EH (cell line): ENCODE measurements at regions not wholly inside any gene's neighbourhood (a gene's known extent, or its start where the extent isn't known, plus 50 kb on each side); places are given as distances from the start of the nearest gene placed in this dataset.
"Not testable (repeated sequence)": the region's sequence is repeated elsewhere in the genome, so short reads cannot be mapped to it uniquely, and the experiment has no call there.

Experiments
- DNase-seq: peaks from one replicate; pipeline ENCODE4 v3.0.0-alpha.2; 2015; ENCODE audit warnings: low read depth

DNA sequence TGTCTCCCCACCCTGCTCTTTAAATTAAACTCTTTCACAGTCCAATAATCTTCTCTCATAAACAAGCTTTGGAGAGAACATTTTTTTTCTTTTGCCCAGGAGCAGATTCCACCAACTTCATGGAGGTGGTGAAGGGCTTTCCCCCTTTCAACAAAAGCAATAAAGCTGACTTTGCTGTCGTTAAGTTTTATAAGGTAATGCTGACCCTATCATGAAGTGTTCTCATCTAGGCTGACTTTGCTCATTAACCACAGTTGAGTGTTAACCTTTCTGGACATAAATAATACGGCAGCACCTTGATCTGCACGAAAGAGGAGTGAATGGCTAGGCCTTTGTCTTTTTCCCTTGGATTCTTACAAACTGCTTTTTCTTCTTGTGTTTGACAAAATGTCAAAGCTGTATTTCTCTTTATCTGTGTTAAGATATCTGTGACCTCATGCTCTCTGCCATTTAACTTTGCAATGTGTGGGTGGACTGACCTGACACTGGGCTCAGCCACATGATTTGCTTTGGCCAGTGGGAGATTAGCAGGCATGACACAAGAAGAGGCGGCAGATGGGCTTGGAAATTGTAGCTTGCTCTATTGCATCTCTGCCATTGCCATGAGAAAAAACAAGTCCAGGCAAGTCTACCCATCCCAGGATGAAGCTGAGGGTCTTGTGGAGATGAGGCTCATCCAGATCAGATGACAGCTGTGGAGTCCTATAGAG, 470.9 kb upstream of the CCDC196 start:
- DNase-seq, result no peak

DNA sequence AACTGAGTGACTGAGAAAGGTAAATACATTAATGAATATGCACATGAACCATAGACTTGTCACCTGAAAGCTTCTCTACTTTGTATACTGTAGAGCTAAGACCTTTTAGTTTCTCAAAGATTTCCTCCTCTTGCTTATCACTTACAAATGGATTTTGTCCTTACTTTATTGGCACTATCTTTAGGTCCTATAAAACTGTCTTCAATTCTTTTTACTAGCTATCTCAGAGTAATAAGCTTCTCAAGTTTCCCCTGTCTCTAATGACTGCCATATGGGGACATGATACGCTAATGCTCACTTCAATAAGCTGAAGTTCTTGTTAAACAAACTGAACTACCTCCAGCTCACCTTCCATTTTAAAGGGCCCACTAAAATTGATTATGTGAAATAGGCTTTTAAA, 468.2 kb upstream of the CCDC196 start:
- no peak for DNase-seq

DNA sequence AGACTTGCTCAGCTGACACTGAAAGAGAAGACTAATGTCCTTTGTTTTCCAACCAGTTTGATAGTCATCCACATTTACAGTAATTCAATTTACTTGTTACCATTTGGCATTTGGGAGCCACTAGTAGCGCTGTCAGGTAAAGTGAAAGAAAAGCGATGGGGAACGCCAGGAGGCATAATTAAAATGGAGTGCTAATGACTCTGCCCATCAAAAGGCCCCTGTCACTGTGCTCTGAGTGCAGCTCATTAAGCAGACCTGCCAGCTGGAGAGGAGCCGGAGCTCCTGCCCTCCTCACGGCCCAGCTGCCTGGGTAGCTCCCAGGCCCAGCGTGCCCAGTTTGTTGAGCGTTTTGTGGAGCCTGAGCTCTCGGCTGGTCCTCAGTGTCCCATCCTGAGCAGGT, 463.6 kb upstream of the CCDC196 start:
- DNase-seq, result no peak

DNA sequence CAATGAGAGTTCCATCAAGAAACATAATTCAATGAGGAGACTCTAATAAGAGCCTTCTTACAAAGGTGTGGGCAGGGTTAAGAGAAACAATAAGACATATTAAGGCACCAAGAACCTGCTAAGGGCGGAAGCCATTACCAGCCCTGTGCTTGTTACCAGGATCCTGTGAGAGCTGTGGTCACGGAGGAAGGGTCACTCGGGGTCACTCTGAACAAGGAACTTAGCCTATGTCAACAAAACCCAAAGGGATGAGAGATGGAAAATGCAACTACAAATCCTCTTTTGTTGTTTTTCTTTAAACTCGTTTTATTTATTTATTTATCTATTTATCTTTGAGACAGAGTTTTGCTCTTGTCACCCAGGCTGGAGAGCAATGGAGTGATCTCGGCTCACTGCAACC, 460.4 kb upstream of the CCDC196 start:
- DNase-seq, result no peak

DNA sequence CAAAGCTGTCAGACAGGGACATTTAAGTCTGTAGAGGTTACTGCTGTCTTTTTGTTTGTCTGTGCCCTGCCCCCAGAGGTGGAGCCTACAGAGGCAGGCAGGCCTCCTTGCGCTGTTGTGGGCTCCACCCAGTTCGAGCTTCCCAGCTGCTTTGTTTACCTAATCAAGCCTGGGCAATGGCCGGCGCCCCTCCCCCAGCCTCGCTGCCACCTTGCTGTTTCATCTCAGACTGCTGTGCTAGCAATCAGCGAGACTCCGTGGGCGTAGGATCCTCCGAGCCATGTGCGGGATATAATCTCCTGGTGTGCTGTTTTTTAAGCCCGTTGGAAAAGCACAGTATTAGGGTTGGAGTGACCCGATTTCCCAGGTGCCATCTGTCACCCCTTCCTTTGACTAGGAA, 454.2 kb upstream of the CCDC196 start:
- DNase-seq, result not testable (repeated sequence)

DNA sequence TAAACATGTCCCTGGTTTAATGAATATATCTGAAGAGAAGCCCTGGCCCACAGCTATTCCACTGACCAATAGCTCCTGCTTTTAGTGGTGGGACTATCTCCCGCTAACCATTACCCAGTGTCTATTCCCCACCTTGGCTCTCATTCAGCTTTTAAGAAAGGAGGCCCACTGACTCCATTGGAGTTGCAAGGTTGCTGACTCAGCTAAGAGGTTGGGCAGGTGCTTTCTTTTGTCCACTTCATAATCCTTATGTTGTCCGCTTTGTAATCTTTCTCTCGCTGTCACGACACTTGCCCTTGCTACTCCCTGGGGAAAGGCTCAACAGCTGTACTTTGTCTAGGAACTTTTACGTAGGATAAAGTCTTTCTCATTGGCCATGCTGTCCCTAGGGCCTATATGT, 453.4 kb upstream of the CCDC196 start:
- no peak for DNase-seq

DNA sequence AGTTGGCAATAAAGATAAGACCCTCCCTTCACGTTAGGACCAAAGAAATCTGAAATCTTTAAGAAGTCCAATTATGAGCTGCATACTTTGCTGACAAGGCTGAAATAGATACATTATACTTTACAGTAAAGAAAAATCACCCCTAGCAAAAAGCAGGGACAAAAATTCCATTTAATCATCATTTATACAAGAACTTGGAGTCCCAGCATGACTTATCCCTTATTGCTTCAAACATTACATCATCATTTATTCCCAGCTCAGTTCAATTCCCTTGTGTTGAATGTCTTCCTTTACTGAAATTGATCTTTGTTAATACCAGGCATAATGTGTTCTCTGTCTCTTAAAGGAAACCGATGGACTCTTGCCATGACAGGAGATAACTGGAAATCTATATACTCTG, 449.6 kb upstream of the CCDC196 start:
- no peak for DNase-seq

DNA sequence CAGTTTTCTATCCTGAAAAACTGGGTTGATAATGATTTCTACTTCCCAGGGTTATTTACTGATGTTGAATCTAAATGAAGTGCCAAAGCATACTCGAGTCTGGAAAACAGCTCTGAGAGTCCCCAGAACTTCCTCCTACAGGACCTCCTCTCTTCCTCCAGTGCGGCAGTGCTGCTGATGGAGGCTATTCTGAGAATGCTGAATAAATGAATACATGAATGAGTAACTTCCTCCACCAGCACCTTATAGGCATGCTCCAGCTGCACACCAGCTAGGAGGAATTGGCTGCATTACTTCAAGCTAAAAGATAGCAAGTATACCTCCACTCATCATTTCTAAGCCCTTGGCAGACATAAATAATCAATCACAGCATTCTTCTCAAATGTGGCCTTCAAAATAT, 448.8 kb upstream of the CCDC196 start:
- no peak for DNase-seq

DNA sequence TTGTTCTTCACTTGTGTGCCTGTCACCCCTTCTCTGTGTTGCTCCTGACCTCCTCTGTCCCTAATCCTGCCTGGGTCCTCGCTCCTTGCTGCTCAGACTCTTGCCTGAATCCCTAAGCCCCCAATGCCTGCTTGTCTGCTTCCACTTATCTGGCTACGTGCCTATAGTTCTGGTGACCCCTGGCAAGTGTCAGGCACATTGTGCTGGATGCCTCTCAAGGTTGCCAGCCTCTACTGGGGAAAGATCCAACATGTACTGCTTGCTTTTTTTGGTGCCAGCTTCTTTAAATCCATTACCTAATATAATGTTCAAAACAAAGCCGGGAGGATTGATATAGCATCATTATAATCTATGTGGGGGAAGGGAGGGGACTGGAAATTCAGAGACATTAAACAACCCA, 448.0 kb upstream of the CCDC196 start:
- no peak for DNase-seq

DNA sequence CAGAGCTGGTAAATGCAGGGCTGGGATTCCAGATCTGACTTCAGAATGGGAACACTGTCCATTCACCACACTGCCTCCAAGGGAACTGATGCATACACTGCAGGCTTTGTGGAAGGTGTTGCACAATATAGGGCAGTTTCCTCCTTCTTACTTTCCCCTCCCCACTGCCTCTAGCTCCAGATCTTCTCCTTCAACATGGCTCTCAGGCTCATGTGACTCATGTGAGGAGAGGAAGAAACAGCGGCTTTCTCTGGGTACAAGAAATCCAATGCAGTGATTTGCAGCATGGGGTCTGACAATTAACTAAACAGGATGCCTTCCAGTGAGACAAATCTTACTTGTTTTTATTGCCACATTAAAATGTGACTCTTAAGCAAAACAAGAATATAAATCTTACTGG, 447.6 kb upstream of the CCDC196 start:
- peak; percentile 6 for DNase-seq

DNA sequence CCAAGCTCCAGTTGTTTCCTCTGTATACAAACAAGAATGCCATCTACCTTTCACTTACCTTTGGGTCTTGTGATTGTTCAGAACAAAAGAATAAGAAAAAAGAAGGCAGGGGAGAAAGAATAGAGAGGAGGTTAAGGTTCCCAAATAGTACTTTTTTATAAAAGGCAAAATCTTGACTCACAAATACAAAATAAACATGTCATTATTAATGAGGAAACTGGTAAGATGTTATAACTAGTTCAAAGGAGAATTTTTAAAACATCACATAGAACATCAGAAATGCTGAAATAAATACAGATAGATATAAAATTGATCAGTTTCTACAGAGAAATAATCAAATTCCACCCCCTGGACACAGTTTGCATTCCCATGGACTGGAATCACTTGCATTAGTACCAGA, 446.7 kb upstream of the CCDC196 start:
- DNase-seq, result no peak

DNA sequence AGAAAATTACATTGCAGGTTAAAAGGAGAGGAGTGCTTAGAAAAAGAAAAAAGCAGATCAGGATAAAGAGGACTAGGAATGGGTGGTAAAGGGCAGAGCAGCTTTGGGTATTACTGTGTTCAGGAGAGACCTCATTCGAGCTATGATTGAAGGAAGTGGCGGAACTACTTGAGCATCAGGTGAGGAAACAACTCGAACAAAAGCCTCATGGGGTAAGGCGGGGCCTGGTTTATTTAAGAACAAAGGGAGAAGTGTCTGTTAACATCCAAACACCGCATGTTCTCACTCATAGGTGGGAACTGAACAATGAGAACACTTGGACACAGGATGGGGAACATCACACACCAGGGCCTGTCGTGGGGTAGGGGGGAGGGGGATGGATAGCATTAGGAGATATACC, 444.6 kb upstream of the CCDC196 start:
- DNase-seq, result no peak

DNA sequence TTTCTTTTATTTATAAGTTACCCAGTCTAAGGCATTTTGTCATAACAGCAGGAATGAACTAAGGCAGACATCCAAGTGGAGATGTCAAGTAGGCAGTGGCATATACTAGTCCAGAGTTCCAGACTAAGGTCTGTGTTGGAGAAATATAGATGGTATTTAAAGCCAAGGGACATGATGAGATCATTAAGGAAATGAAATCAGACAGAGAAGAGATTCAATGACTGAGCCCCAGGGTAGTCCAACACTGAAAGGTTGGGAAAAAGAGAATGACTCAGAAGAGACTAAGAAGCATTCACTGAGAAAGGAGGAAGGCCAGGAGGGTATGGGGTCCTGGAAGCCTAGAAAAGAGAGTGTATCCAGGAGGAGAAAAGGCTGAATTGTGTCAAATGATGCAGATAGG, 442.2 kb upstream of the CCDC196 start:
- DNase-seq, result peak; percentile 1

DNA sequence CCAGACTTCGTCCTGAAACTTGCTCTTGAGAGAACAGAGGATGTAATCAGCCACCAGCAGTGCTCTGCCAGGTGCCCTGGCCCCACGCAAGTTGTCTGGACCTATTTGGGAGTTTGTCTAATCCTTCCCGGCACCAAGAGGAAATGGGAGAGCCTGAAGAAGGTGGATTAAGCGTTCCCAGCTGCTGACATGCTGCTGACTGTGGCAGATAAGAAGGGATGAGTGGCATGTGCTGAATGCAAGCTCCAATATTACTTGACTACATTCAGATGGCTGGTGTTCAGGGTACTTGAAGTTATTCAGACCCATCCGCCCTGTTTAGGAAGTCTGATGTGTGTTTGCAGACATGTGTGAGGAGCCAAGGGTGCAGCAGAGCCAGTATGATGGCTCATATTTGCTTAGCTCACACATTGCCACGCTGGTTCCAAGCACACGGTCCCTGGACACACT, 440.6 kb upstream of the CCDC196 start:
- no peak for DNase-seq

DNA sequence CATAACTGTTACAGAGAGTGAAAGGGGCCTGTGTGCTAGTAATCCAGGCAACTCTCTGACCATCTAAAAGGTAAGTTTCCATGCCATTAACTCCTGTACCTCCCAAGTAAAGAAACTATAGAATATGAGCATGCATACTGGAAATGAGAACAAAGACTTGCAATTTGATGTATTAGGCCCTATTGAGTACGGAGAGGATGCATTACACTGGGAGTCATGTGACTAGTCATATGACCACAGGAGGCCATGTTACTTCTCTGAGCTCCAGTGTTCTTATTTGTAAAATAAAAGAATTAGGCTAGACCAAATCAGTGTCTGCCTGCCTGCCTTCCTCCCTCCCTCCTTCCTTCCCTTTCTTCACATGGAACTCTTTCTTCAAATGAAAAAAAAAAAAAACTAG, 440.1 kb upstream of the CCDC196 start:
- no peak for DNase-seq

DNA sequence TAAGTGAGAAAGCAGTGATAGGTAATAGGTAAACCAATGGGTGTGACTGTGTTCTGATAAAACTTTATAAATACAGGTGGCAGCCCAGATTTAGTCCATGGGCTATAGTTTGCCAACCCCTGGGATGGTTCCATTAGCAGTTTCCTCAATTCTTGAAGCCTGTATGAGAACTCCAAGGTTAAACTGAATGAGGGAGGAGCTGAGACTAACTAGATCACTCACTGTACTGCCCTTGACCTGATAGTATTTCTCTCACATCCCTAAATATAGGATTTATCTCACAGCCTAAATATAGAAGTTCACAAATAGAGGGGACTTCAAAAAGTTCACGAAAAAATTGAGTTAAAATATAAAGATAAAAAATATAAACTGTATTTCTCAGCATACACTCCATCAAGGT, 439.6 kb upstream of the CCDC196 start:
- no peak for DNase-seq

DNA sequence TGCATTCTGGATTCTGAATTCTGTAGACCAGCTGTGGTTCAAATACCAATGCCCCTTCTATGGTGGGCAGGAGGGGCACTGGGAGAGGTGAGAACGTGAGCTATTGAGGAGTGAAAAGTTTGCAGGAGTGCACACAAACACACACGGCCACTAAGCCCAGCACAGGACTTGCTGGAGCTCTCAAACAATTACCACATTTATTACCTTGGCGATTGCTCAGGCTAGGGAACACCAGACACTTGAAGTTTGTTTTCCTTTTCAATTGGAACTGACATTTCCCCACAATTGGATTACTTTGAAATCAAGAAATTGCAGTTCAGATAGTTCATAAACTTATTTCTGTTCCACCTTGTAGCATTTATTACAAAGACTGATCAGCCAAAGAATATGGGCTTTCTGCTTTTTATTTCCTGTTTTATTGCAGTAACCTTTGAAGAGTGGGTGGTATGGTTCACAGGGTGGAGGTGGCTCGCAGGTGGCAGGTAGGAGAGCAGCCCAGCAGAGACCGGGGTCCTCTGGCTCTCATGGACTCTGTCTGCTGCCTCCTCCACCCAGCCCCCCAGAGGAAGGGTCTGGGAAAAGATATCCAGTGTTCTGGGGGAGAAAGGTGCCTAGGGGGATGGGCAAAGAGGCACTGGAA, 429.8 kb upstream of the CCDC196 start:
- DNase-seq, result no peak

DNA sequence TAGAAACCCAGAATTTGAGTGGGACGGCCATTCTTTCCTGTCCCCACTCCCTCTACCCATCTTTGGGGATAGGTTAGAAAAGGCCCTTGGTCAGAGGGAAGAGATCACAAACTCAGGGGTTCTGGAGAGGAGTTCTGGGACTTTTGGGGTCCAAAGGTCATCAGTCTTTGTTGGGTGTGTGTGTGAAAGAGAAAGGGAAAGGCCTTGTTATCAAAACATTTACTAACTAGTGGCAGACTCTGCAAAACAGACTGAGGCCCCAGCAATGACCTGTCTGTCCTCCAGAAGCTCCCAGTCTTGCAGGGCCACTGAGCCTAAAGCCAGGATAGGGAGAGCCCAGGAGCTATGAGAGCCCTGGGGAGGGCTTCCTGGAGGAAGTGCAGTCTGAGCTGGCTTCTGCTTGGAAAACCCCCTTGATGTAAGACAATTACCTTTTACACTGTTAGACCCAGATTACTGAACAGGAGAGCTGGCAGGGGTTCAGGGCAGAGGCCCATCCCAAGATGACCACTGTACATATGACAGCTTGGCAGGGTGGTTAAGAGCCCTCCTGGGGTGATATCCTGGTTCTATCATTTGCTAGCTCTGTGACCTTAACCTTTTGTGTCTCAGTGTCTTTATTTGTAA, 429.1 kb upstream of the CCDC196 start:
- no peak for DNase-seq

DNA sequence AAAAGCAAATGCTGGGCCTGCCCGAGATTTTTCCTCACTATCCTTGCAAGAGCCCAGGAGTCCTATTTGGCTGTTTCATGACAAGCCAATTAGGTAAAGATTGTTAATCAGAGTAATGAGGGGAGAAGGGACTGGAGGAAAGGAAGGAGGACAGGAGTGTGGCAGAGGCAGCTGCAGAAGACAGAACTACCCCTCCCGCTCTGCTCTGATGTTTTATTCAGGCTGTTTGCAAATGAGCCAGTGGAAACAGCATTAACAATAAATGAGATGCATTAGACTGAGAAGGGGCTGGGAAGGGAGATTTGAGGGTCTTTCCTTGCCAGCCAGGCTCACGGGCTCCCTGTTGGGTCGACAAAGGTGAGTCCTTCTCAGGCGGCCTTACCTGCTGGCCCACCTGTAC, 421.0 kb upstream of the CCDC196 start:
- DNase-seq, result no peak

DNA sequence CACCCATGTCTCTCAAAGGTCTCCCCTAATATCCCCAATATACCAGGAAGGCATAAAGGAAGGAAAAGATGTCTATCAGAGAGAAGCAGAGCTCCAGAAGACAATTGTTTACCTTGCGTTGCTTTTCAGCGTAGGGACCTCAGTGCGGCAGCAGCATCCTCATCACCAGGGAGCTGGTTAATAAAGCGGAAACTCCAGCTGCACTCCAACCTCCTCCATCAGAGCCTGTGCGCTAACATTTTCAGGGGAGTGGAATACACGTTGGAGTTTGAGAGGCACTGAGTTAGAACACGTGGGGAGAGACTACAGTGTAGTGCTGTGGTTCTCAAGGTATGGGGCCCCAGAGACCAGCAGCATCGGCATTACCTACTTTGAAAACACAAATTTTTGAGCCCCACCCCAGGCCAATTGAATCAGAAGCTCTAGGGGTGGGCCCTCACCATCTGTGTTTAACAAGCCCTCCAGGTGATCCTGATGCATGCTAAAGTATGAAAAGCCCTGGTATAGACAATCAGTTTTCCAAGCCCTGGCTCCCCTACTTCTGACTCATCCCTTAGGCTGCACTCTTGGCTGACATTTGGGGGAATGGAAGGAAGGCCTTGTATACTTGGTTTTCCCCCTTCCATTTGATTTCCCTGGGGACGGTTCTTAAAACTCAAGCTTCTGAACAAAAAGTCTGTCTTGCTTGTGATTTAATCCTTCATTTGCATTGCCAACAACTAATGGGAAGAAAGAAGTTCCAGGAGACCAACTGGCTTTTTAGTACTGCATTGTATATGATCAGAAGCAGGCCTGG, 419.0 kb upstream of the CCDC196 start:
- no peak for DNase-seq

DNA sequence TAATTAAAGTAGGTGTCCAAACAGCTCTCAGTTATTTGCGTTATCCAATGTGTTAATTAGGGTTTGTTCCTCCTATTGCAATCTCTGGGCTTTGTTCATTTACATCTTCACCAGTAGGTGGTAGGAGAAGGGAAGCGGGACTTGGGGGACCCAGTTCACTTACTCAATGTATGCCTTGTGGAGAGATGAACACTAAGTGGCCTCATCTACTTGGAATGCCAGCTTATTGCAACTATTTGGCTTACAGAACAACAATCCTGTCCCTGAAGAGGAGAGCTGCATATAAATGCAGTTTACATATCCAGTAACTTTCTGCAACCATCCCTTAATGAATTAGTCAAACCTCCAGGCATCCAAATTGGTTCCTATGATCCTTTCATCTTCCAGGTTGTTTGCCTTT, 417.1 kb upstream of the CCDC196 start:
- DNase-seq, result no peak

DNA sequence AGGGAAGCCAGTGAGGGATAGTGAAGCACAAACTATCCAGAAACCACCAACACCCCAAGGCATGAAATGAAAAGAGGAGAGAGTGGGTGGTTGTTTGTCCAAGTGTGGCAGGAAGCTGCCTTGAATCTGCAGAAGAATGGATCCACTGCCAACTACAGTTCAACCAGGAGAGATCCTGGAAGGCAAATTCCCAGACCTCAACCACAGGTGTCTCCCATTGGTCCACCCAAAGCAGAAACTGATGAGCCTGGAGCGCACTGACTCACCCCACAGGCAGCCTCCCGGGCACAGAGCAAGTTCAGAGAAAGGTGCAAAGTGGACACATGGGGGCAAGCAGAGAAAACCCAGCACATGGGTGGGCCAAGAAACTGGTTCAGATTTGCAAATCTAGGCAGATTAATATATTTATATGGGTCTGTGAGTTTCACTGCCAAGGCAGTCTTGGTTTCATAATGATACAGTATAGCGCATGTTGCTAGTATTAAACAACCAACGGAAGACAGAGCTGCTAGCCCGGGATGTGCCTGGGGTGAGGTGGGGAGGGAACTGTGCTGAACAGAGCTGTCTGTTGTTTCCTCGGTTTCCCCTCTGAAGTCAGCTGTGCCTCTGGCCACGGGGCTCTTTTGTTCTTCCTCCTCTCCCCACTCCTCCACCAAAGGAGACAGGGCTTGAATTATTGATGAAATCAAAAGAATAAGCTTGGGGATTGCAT, 416.2 kb upstream of the CCDC196 start:
- no peak for DNase-seq
